Urinary bladder (tissue), 3 donors: ENCODE measurements at regions not wholly inside any gene's neighbourhood (a gene's known extent, or its start where the extent isn't known, plus 50 kb on each side); places are given as distances from the start of the nearest gene placed in this dataset.

Experiments used
- DNase-seq: peaks from one replicate; pipeline ENCODE4 v3.0.0-alpha.2; 2015; ENCODE audit errors: extremely low spot score
- H3K27ac ChIP-seq: one replicate; pipeline ENCODE4 v1.5.1; 2013; ENCODE audit warnings: low read depth, mild to moderate bottlenecking, moderate library complexity
- H3K36me3 ChIP-seq: one replicate; pipeline ENCODE4 v1.6.1; 2013; ENCODE audit warnings: mild to moderate bottlenecking, moderate library complexity; ENCODE audit not compliant: insufficient read depth
- H3K4me1 ChIP-seq: one replicate; pipeline ENCODE4 v1.6.1; 2013; ENCODE audit warnings: mild to moderate bottlenecking, moderate library complexity; ENCODE audit not compliant: insufficient read depth
- H3K4me3 ChIP-seq: one replicate; pipeline ENCODE4 v1.5.1; 2013; ENCODE audit warnings: low read depth, low read length
- WGBS: extraction: QIAGEN DNeasy Blood & Tissue Kit; methylation state at CpG from one replicate; pipeline ENCODE4 v1.1.7; 2013; 5-methylcytosine and 5-hydroxymethylcytosine counted together
- donor health status: healthy with polysubstance abuse.
- donor health status: healthy.

DNA sequence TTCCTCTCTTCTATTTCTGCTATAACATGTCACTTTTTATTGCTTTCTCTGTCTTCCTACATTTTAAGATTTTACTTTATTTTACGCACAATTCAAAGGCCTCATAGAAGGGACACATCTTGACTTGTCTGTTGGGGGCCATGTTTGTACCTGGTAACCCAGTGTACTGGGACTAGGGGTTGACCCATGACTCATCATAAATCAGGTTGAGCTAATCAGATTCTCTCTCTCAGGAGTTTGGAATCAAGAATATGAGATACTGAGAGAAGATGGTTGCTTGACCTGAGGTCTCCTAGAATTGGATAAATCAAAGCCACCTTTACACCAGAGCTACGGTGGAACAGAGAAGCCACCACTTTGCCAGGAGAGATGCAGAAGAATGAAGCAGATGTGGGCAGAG, 153.0 kb downstream of the UXS1 start:
- Histone ChIP-seq H3K4me3 (no peak overlapping the region), H3K36me3 (no peaks in the 10 kb centered on the region), H3K27ac (no peak overlapping the region), H3K4me1 (no peaks in the 10 kb centered on the region)
- 96% methylated on average over 2 of the region's 2 CpGs for WGBS
- no peak for DNase-seq

DNA sequence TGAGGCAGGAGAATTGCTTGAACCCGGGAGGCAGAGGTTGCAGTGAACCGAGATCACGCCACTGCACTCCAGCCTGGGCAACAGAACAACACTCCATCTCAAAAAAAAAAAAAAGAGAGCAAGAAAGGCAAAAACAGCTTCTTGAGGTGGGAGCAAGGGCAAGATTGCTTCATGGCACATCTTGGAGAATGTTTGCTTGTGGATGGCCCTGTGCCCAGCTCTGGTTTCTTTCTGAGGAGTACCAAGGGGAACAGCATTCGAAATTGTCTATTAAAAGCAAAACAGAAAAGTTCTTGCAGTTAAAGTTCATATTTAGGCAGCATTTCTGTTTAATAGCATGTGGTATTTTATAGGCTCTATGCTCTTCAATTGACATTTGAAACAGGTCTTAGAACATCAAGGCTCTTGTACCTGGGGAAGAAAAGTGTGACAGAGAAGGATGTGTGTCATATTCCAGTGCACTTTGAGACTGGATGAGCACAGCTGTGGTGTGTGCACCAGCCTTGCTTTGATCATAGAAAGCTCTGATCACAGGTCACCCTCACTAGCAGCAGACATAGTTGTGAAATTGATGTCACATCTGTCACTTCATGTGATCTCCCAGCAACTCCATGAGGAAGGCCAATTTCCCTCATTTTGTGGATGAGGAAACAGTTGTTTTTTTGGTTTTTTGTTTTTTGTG, 154.3 kb downstream of the UXS1 start:
- Histone ChIP-seq H3K4me3 (no peak overlapping the region), H3K36me3 (no peaks in the 10 kb centered on the region), H3K27ac (no peak overlapping the region), H3K4me1 (no peaks in the 10 kb centered on the region)
- 83% methylated on average over 4 of the region's 4 CpGs for WGBS
- DNase-seq = no peak

DNA sequence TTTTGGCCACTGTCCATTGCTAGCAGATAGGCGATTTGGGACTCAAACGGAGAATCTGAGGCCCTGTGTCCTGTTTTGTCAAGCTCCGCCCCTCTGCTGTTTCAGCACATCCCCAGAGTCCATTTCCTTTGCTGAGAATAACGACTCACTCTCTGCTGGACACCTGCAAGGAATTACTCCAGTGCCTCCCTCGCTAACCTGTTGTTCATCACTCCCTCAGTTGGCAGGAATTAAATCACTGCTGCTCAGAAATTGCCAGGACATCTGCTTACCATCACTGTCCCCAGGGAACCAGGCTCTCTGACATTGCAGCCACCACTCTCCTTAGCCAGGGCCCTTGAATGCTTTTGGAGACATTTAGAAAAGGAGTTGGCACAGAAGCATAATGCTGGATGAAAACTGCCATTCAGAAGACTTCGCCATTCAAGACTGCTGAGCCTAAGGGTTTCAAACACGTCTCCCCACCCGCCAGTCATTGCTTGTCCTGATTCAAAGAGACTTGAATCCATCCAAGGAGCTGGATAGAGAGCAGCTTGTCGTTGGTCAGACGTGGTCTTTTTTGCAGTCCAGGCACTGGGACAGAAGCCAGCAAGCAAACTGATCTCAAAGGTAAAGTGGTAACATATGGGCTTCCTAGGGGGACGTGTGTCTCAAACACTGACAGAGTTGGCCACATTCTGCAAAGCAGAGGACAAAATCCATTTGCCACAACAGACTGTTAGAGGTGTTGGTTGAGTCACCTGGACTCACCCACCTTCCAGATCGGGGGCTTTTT, 155.3 kb downstream of the UXS1 start:
- WGBS = 53% methylated on average over 12 of the region's 12 CpGs
- H3K27ac ChIP-seq = no peak overlapping the region
- H3K4me3 ChIP-seq = no peak overlapping the region
- no peaks in the 10 kb centered on the region for H3K36me3 ChIP-seq
- no peaks in the 10 kb centered on the region for H3K4me1 ChIP-seq
- DNase-seq = no peak

DNA sequence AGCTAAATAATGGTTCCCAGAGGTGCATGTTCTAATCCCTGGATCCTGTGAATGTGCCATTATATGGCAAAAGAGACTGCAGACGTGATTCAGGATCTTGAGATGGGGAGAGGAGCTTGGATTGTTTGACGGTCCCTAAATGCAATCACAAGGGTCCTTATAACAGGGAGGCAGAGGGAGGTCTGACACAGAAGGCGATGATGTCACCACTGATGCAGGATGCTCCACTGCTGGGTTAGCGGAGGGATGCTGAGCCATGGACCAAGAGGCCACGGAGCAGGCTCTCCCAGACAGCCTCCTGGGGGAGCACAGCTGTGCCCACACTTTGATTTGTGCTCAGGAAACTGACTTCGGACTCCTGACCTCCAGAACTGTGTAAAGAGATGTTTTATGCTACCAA, 156.2 kb downstream of the UXS1 start:
- H3K27ac ChIP-seq = no peak overlapping the region
- H3K36me3 ChIP-seq = no peaks in the 10 kb centered on the region
- WGBS = 87% methylated on average over 6 of the region's 6 CpGs
- no peaks in the 10 kb centered on the region for H3K4me1 ChIP-seq
- no peak overlapping the region for H3K4me3 ChIP-seq
- no peak for DNase-seq

DNA sequence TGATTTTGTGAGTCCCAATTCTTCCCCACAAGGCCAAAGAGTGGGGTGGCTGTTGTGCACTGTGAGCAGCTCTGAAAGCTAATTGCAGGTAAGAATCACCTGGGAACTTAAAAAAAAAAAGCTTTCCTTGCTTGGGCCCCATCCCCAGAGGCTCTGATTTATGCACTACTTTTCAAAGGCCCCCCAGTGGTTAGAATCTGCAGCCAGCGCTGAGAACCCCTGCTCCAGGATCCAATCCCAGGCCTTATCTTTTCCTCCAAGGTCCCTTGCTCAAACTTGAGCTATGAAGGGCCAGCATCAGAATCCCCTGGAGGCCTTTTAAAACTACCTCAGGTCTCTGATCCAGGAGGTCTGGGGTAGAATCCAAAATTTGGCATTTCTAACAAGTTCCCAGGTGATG, 156.8 kb downstream of the UXS1 start:
- WGBS = 48% methylated on average over 1 of the region's 1 CpG
- no peaks in the 10 kb centered on the region for H3K4me1 ChIP-seq
- H3K27ac ChIP-seq = no peak overlapping the region
- no peak for DNase-seq
- no peak overlapping the region for H3K4me3 ChIP-seq
- H3K36me3 ChIP-seq = no peaks in the 10 kb centered on the region

DNA sequence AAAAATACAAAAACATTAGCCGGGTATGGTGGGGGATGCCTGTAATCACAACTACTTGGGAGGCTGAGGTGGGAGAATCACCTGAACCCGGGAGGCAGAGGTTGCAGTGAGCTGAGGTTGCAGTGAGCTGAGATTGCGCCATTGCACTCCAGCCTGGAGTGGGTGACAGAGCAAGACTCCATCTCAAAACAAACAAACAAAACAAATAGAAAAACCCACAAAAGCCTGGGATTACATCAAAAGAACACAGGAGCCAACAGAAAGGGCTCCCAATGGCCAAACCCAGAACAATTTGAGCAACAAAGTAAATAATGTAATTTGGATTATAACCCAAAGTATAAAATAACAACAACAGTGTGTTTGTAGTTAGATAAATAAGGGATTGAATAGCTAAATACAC, 159.8 kb downstream of the UXS1 start:
- 82% methylated on average over 3 of the region's 3 CpGs for WGBS
- H3K4me1 ChIP-seq = no peaks in the 10 kb centered on the region
- DNase-seq = no peak

DNA sequence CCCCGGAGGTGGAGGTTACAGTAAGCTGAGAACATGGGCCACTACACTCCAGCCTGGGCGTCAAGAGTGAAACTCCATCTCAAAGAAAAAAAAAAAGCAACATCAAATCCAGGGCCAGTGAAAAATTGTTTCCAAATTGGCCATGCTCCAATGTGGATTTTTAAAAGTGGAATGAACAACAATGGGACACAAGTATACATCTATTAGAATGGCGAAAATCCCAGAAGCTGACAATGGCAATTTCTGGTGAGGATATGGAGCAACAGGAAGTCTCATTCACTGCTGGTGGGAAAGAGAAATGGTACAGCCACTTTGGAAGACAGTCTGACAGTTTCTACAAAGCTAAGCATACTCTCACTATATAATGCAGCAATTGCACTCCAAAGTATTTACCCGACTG, 161.4 kb downstream of the UXS1 start:
- no peak overlapping the region for H3K27ac ChIP-seq
- 92% methylated on average over 4 of the region's 4 CpGs for WGBS

More for the DNA sequence above, 159.8 kb downstream of the UXS1 start:
- no peaks in the 10 kb centered on the region for H3K36me3 ChIP-seq
- H3K4me3 ChIP-seq = no peak overlapping the region
- no peak overlapping the region for H3K27ac ChIP-seq

DNA sequence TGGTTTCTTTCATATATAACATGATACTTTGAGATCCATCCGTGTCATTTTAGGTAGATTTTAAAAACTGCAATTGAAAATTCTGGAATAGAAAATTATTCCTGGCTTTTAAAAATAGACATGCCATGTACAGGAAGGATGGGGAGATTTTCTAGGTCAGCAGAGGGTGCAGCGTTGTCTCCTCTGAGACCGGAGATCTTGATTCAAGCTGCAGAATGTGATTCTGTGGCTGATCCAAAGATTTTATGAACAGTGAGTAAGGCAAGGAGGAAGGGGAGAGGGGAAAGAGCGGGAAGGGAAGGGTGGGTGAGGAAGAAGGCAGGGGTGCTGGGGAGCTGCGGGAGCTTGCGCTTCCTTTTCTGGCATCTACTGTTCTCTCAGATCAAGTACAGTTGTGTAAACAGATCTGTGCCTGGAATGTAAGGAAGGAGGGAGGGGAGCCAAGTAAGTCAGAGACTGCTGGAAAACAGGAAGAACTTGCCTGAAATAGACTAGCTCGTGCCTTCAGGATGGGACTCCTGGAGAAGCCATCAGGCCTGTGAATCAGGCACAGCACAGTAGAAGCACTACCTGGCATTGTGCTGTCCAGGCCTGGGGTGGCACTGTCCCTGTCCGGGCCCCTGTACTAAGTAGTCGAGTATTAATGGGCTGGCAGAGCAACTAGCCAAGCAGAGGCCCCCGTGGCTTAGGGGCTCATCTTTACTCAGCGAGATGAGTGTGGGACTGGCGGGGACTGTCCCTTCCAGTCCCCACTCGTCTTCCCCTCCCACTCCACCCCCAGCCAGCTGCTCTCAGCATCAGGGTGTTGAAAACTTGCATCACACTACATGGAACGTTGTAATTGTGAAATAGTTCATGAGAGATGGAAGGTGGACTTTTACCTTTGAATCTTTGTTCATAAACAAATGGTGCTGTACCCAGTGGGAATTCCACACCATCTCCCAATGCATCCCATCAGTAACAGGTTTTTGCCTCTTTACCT, 163.5 kb downstream of the UXS1 start:
- no peak overlapping the region for H3K4me3 ChIP-seq
- H3K4me1 ChIP-seq = no peaks in the 10 kb centered on the region
- peak; percentile 59 for DNase-seq
- 13% methylated on average over 14 of the region's 14 CpGs for WGBS
- no peaks in the 10 kb centered on the region for H3K36me3 ChIP-seq
- no peak overlapping the region for H3K27ac ChIP-seq

More for the DNA sequence above, 161.4 kb downstream of the UXS1 start:
- no peak for DNase-seq
- H3K36me3 ChIP-seq = no peaks in the 10 kb centered on the region
- H3K4me3 ChIP-seq = no peak overlapping the region
- no peaks in the 10 kb centered on the region for H3K4me1 ChIP-seq

DNA sequence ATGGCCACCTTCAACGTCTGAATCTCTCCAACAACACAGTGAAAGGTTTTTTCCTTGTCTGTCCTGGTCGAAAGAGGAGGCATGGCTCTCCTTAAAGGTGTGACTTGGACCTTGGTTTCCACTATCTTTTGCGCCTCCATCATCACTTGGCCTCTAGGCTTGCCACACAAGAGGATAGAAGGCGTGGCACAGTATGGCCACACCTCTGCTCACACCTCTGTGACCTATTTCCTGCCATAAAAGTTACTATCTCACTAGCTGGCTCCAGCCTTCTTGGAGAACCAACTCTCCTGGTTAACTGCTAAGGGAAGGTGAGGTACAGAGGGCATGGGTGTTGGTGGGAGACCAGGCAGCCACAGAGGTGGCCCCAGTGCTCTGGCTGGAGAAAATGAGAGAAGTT, 165.9 kb downstream of the UXS1 start:
- no peaks in the 10 kb centered on the region for H3K4me1 ChIP-seq
- no peak overlapping the region for H3K27ac ChIP-seq
- DNase-seq = no peak
- no peak overlapping the region for H3K4me3 ChIP-seq
- no peaks in the 10 kb centered on the region for H3K36me3 ChIP-seq
- 83% methylated on average over 4 of the region's 4 CpGs for WGBS

DNA sequence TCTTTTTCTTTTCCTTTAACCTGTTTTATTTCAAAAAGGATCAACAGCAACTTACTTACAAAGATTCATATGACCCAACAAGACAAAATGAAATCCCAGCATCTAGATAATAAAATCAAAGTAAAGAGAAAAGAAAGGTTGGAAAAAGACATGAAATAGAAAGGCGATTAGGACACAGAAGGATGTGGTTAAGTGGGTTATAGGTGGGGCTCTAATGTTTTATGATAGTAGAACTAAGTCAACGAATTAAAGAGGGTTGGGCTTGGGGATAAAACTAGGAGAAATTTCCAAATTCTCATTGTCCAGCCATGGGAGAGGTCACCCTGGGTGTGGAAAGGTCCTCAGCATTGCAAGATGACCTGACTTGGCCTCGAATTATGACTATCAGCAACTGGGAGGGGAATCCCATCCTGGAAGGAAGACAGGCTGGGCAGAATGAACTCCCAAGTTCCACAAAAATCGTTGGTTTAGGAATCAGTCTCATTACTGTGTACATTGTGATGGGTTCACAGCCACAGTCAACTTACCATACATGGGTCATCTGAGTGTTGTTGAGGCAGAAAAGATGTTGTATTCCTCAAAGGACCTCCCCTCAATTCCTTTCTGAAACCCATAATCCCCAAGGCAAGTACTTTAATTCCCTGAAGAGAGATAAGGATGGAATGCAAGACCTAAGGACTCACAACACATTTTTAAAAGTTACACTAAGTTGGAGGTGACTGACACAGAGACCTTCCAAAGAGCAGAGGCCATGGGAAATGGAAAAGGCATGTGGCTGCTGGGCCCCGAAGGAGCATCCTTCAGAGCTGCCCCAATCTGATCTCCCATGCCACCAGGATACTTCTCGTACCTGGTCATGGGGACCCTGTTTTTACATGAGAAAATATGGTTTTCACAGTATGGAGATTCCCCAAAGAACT, 167.6 kb downstream of the UXS1 start:
- H3K4me3 ChIP-seq = no peak overlapping the region
- no peak for DNase-seq
- no peaks in the 10 kb centered on the region for H3K36me3 ChIP-seq
- no peak overlapping the region for H3K27ac ChIP-seq
- H3K4me1 ChIP-seq = no peaks in the 10 kb centered on the region
- 59% methylated on average over 6 of the region's 6 CpGs for WGBS

DNA sequence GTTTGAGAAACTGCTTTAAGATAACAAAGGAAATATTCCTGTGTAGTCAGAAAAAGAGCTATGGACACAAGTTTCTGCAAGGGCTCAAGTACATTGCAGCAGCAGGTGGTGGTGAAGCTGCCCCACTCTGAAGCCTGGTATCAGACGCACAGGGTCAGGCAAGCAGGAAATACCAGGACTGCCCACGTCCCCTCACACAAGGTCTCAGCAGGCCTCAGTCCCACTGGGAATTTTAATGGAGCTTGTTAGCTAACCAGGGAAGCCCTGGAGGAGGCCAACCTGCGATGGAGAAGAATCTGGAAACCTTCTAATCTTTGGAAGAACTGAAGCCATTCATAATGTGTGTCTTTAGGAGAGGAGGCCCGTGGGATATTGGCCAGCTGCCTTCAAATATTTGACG, 168.3 kb downstream of the UXS1 start:
- DNase-seq = no peak
- H3K27ac ChIP-seq = no peak overlapping the region
- 55% methylated on average over 5 of the region's 5 CpGs for WGBS
- H3K36me3 ChIP-seq = no peaks in the 10 kb centered on the region
- no peak overlapping the region for H3K4me3 ChIP-seq
- H3K4me1 ChIP-seq = no peaks in the 10 kb centered on the region

DNA sequence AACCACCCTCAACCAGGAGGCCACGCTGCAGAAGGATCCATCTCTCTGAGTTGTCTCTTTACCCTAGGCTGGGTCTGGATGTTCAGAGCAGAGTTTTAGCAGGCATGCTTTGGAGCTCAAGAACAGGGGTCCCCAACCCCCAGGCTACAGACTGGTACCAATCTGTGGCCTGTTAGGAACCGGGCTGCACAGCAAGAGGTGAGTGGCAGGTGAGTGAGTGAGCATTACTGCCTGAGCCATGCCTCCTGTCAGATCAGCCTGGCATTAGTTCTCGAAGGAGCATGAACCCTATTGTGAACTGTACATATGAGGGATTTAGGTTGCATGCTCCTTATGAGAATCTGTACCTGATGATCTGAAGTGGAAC, 172.5 kb downstream of the UXS1 start:
- Histone ChIP-seq H3K4me3 (no peak overlapping the region), H3K36me3 (no peaks in the 10 kb centered on the region), H3K4me1 (peaks cover 1% of the 10 kb centered on the region), H3K27ac (no peak overlapping the region)
- no peak for DNase-seq
- 78% methylated on average over 3 of the region's 3 CpGs for WGBS
